ENCODE measurements at regions not wholly inside any gene's neighbourhood (a gene's known extent, or its start where the extent isn't known, plus 50 kb on each side); places are given as distances from the start of the nearest gene placed in this dataset.

GRCh38 chr3:72580900-72581299 is 267.3 kb downstream of the SHQ1 start:
- Histone ChIP-seq H3K9ac (ENCODE audit: low read length) (no peak overlapping the region), H3K27me3 (replicated peaks; ENCODE audit: insufficient read depth, low read length) (no peaks in the 10 kb centered on the region), H3K4me1 (ENCODE audit: low read length) (no peaks in the 10 kb centered on the region), H4K20me1 (ENCODE audit: insufficient read depth, low read length) (no peaks in the 10 kb centered on the region), H3K9me3 (replicated peaks; ENCODE audit: insufficient read depth, low read length) (no peaks in the 10 kb centered on the region), H3K27ac (ENCODE audit: low read length) (no peak overlapping the region), H3F3A (ENCODE audit: insufficient read depth, low read length) (no peaks in the 10 kb centered on the region), H2AFZ (ENCODE audit: low read length) (no peak overlapping the region), H3K9me2 (replicated peaks; ENCODE audit: insufficient read depth, low read length) (no peaks in the 10 kb centered on the region), H3K4me2 (ENCODE audit: low read depth, low read length) (no peak overlapping the region), H3K79me2 (ENCODE audit: low read length) (no peaks in the 10 kb centered on the region), H3K4me3 (ENCODE audit: low read length) (no peak overlapping the region), H3K36me3 (replicated peaks; ENCODE audit: insufficient read depth, low read length) (no peaks in the 10 kb centered on the region)
- TF ChIP-seq EZH2phosphoT487 (IDR thresholded peaks at IDR 0.05; ENCODE audit: low read length) = no peak
- no peak for TF ChIP-seq CTCF (IDR thresholded peaks at IDR 0.05; ENCODE audit: low read length)
- no peak for TF ChIP-seq EZH2 (optimal IDR thresholded peaks at IDR 0.05; ENCODE audit: low read depth, low read length)
- no peak for DNase-seq

- no peaks in the 10 kb centered on the region for H3K9me2 ChIP-seq (replicated peaks; ENCODE audit: insufficient read depth, low read length)
- no peaks in the 10 kb centered on the region for H3K27me3 ChIP-seq (replicated peaks; ENCODE audit: insufficient read depth, low read length)
- H2AFZ ChIP-seq (ENCODE audit: low read length) = no peak overlapping the region
- no peak overlapping the region for H3K27ac ChIP-seq (ENCODE audit: low read length)
- no peak overlapping the region for H3K4me2 ChIP-seq (ENCODE audit: low read depth, low read length)
- no peak overlapping the region for H3K4me3 ChIP-seq (ENCODE audit: low read length)
- H3K4me1 ChIP-seq (ENCODE audit: low read length) = no peaks in the 10 kb centered on the region
- no peaks in the 10 kb centered on the region for H3K79me2 ChIP-seq (ENCODE audit: low read length)
- H3K36me3 ChIP-seq (replicated peaks; ENCODE audit: insufficient read depth, low read length) = no peaks in the 10 kb centered on the region
- H3F3A ChIP-seq (ENCODE audit: insufficient read depth, low read length) = no peaks in the 10 kb centered on the region
- TF ChIP-seq CTCF (IDR thresholded peaks at IDR 0.05; ENCODE audit: low read length) = no peak
- TF ChIP-seq EZH2phosphoT487 (IDR thresholded peaks at IDR 0.05; ENCODE audit: low read length) = no peak
- TF ChIP-seq EZH2 (optimal IDR thresholded peaks at IDR 0.05; ENCODE audit: low read depth, low read length) = no peak
- DNase-seq = no peak
- H3K9me3 ChIP-seq (replicated peaks; ENCODE audit: insufficient read depth, low read length) = no peaks in the 10 kb centered on the region
- no peaks in the 10 kb centered on the region for H4K20me1 ChIP-seq (ENCODE audit: insufficient read depth, low read length)
- no peak overlapping the region for H3K9ac ChIP-seq (ENCODE audit: low read length)
These were observed 267.9 kb downstream of the SHQ1 start for GRCh38 chr3:72580246-72580756.

- Histone ChIP-seq H3K4me1 (ENCODE audit: low read length) (no peaks in the 10 kb centered on the region), H3K79me2 (ENCODE audit: low read length) (no peaks in the 10 kb centered on the region), H3K9me2 (replicated peaks; ENCODE audit: insufficient read depth, low read length) (no peaks in the 10 kb centered on the region), H3F3A (ENCODE audit: insufficient read depth, low read length) (no peaks in the 10 kb centered on the region), H4K20me1 (ENCODE audit: insufficient read depth, low read length) (no peaks in the 10 kb centered on the region), H3K36me3 (replicated peaks; ENCODE audit: insufficient read depth, low read length) (no peaks in the 10 kb centered on the region), H3K4me2 (ENCODE audit: low read depth, low read length) (no peak overlapping the region), H3K27me3 (replicated peaks; ENCODE audit: insufficient read depth, low read length) (no peaks in the 10 kb centered on the region), H3K4me3 (ENCODE audit: low read length) (no peak overlapping the region), H3K9ac (ENCODE audit: low read length) (no peak overlapping the region), H3K9me3 (replicated peaks; ENCODE audit: insufficient read depth, low read length) (no peaks in the 10 kb centered on the region), H3K27ac (ENCODE audit: low read length) (no peak overlapping the region), H2AFZ (ENCODE audit: low read length) (no peak overlapping the region)
- no peak for DNase-seq
- TF ChIP-seq EZH2phosphoT487 (IDR thresholded peaks at IDR 0.05; ENCODE audit: low read length) (no peak), CTCF (IDR thresholded peaks at IDR 0.05; ENCODE audit: low read length) (no peak), EZH2 (optimal IDR thresholded peaks at IDR 0.05; ENCODE audit: low read depth, low read length) (no peak)
These were observed 268.5 kb downstream of the SHQ1 start for GRCh38 chr3:72579581-72580245.
